Bronchial epithelial cell (primary cell): ENCODE measurements at regions not wholly inside any gene's neighbourhood (a gene's known extent, or its start where the extent isn't known, plus 50 kb on each side); places are given as distances from the start of the nearest gene placed in this dataset.

ENCODE experiments used
- DNase-seq: peaks from one replicate; pipeline ENCODE4 v3.0.0-alpha.2; 2010; ENCODE audit warnings: low read depth
- FAIRE-seq: peaks from 2 replicates; lab custom pipeline; 2011; peaks lifted over from hg19 to GRCh38; lab: Jason Lieb, UNC
- H3K27me3 ChIP-seq: 2 replicates; pipeline ENCODE4 v1.5.1; 2011; ENCODE audit warnings: low read length; ENCODE audit not compliant: control insufficient read depth, insufficient read depth
- H3K36me3 ChIP-seq: 2 replicates; pipeline ENCODE4 v1.5.1; 2011; ENCODE audit warnings: low read length; ENCODE audit not compliant: control insufficient read depth, insufficient read depth
- H3K4me3 ChIP-seq: 2 replicates; pipeline ENCODE4 v1.5.1; 2011; ENCODE audit warnings: mild to moderate bottlenecking, low read depth, low read length, control low read depth
- TF ChIP-seq, protein P1 (sequence below): IDR thresholded peaks from 2 replicates; pipeline ENCODE4 v1.5.1; 2011; ENCODE audit warnings: mild to moderate bottlenecking, moderate library complexity, low read length, control low read depth, inconsistent platforms; ENCODE audit not compliant: insufficient read depth, severe bottlenecking

DNA sequence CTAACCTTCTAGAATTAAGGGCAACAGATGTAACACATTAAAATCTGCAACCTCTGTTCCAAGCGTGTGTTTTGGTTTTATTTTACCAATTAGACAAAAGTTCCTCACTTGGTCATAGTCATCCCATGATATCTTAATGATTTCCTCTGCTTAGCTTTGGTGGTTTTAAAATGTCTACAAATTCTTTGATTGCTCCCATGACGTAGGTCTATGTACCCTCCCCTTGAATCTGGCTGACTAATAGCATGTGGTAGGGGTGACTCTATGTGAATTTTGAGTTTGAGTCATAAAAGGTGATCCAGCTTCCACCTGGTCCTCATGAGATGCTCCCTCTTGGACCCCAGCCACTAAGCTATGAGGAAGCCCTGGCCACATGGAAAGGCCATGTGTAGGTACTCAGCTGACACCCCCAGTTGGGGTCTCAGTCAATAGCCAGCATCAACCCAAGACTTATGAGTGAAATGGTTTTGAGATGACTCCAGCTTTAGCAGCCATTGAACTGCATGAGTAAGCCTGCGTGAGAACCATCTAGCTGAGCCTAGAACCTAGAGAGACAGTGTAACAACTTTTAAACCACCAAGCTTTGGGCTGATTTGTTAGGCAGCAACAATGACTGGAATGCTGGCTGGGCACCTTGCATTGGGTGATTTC lies 247.1 kb downstream of the MSRB3 start:
- H3K27me3 ChIP-seq = no peaks in the 10 kb centered on the region
- TF ChIP-seq, protein P1, sequence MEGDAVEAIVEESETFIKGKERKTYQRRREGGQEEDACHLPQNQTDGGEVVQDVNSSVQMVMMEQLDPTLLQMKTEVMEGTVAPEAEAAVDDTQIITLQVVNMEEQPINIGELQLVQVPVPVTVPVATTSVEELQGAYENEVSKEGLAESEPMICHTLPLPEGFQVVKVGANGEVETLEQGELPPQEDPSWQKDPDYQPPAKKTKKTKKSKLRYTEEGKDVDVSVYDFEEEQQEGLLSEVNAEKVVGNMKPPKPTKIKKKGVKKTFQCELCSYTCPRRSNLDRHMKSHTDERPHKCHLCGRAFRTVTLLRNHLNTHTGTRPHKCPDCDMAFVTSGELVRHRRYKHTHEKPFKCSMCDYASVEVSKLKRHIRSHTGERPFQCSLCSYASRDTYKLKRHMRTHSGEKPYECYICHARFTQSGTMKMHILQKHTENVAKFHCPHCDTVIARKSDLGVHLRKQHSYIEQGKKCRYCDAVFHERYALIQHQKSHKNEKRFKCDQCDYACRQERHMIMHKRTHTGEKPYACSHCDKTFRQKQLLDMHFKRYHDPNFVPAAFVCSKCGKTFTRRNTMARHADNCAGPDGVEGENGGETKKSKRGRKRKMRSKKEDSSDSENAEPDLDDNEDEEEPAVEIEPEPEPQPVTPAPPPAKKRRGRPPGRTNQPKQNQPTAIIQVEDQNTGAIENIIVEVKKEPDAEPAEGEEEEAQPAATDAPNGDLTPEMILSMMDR = no peak
- FAIRE-seq = peak; percentile 86
- DNase-seq = peak; percentile 33
- no peaks in the 10 kb centered on the region for H3K36me3 ChIP-seq
- no peak overlapping the region for H3K4me3 ChIP-seq

DNA sequence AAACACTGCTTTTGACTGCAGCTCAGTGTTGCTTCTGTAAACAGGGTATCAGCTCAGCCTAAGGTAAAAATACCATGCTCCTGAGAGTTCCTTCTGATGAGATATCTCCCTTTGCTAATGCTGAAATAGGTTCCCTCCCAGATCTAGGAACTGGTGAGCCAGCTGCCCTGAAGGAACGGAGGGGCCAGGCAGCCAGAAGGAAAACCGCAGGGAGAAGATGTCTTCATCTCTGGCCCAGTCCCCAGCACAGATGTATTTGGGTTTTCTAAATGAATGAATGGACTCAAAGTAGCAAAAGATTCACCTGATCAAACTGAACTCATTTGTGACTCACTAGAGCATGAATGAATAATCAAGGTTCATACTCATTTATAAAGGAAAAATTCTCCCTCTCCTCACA lies 247.8 kb downstream of the MSRB3 start:
- Histone ChIP-seq H3K36me3 (no peaks in the 10 kb centered on the region), H3K4me3 (no peak overlapping the region), H3K27me3 (no peaks in the 10 kb centered on the region)
- FAIRE-seq (no peak), DNase-seq (peak; percentile 35)
- TF ChIP-seq, protein P1 = no peak

DNA sequence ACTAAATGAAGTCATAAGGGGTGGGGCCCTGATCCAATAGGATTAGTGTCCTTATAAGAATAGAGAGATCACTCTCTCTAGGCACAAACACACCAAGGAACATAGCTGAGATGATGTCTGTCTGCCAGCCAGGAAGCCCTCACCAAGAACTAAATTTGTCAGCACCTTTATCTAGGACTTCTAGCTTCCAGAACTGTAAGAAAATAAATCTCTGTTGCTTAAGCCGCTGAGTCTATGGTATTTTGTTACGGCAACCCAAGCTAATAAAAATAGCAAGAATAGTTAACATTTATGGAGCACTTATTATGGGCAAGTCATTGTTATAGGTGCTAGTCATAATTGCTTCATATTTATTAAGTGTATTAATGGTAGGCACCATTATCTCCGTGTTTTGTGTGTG lies 249.6 kb downstream of the MSRB3 start:
- no peaks in the 10 kb centered on the region for H3K27me3 ChIP-seq
- H3K36me3 ChIP-seq = no peaks in the 10 kb centered on the region
- DNase-seq (no peak), FAIRE-seq (no peak)
- TF ChIP-seq, protein P1 = no peak
- H3K4me3 ChIP-seq = no peak overlapping the region

DNA sequence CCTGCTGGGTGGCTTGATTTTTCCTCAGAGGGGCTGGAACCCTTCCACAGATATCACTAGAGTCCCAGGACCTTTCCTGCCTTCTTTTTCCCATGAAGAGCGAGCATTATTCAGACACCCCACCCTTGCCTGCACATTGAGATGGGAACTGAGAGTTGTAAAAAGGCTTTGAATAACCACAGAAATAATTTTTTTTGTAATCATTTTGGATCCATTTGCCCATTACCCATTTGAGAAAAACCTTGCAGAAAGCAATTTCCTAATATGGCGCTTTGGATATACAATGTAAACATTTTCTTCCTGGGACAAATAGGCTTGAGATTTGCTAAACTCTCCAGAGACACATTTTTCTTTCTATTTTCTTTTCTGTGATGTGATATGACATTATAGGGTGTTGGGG lies 250.6 kb downstream of the MSRB3 start:
- DNase-seq = no peak
- no peak for FAIRE-seq
- Histone ChIP-seq H3K36me3 (no peaks in the 10 kb centered on the region), H3K4me3 (no peak overlapping the region), H3K27me3 (no peaks in the 10 kb centered on the region)
- TF ChIP-seq, protein P1 = no peak

DNA sequence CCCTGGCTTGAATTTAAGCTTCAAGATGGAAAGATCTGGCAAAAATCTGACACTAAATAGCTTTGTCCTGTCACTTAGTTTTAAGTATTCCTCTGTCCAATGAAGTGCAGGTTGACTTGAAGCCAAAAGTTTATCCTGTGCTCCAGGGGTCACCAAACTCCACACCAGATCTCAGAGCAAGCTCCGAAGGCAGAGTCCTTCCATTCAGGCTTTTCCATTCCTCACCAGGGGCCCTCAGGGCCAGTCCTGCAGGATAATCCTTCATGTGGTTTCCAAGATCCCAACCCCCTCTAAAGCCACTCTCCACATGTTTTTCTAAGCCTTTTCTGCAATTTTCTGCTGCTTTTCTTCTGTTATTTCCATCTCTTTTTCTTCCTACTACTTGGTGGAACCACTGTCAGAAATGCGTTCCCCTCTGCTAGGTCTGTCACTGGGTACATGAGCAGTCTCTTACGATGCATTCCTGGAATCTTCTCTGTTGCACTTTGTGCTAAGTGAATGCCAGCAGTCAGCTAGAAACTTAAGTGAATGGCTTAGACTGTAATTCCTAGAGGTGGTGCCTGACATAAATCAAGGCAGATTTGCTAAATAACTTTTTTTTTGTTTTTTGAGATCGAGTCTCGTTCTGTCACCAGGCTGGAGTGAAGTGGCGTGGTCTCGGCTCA lies 251.4 kb downstream of the MSRB3 start:
- Histone ChIP-seq H3K36me3 (no peaks in the 10 kb centered on the region), H3K4me3 (no peak overlapping the region), H3K27me3 (no peaks in the 10 kb centered on the region)
- TF ChIP-seq, protein P1 = no peak
- FAIRE-seq (no peak), DNase-seq (no peak)
